ENCODE measurements at regions not wholly inside any gene's neighbourhood (a gene's known extent, or its start where the extent isn't known, plus 50 kb on each side); places are given as distances from the start of the nearest gene placed in this dataset.

DNA sequence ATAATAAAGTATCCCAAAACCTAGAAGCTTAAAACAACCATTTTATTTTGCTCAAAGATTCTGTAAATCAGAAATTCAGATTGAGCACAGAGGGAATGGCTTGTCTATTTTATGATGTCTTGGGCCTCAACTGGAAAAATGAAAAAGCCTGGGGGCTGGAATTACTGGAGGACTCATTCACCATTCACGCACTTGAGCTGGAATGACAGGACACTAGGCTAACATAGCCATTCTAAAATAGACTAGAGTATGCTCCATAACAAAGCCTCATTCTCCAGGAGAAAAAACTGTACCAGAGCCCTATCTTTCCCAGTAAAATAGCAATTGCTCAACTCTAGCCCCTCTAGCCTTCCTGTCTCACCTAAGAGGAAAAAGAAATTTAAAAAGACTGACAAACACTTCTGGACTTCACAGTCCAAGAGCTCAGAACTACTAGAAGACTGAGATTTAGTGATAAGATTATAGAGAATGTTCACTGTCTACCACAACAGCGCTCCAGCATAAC lies 145.4 kb upstream of the BTBD3 start:
- Histone ChIP-seq H3K4me2 (ENCODE audit: low read length) (no peak overlapping the region), H3K9me3 (ENCODE audit: control insufficient read depth in 1 of 2, insufficient read depth in 1 of 2, low read depth in 1 of 2, low read length in 2 of 2) (no peaks in the 10 kb centered on the region), H3K27ac (ENCODE audit: low read depth, low read length) (no peak overlapping the region), H3K27me3 (ENCODE audit: insufficient read depth, low read length) (0 out of 2 replicates have a peak, but pooled peaks cover 4% of the 10 kb centered on the region), H4K20me1 (ENCODE audit: insufficient read depth) (no peaks in the 10 kb centered on the region), H3K9ac (ENCODE audit: low read length) (no peak overlapping the region), H3K36me3 (ENCODE audit: control insufficient read depth in 1 of 2, insufficient read depth in 2 of 2, low read length in 2 of 2) (no peaks in the 10 kb centered on the region), H3K4me1 (ENCODE audit: control insufficient read depth in 1 of 2, insufficient read depth in 2 of 2, low read length in 2 of 2) (no peaks in the 10 kb centered on the region), H3K4me3 (replicated peaks in 1 of 2; ENCODE audit: low read depth in 1 of 2, low read length in 2 of 2) (no peak overlapping the region), H3K9me2 (ENCODE audit: insufficient read depth) (no peaks in the 10 kb centered on the region), H2AFZ (ENCODE audit: low read depth, low read length, poor library complexity, severe bottlenecking) (no peak overlapping the region), H3K79me2 (ENCODE audit: insufficient read depth, low read length) (no peaks in the 10 kb centered on the region)
- ATAC-seq (no peak), DNase-seq (ENCODE audit: low read depth, low spot score) (no peak)
- TF ChIP-seq, protein P1, sequence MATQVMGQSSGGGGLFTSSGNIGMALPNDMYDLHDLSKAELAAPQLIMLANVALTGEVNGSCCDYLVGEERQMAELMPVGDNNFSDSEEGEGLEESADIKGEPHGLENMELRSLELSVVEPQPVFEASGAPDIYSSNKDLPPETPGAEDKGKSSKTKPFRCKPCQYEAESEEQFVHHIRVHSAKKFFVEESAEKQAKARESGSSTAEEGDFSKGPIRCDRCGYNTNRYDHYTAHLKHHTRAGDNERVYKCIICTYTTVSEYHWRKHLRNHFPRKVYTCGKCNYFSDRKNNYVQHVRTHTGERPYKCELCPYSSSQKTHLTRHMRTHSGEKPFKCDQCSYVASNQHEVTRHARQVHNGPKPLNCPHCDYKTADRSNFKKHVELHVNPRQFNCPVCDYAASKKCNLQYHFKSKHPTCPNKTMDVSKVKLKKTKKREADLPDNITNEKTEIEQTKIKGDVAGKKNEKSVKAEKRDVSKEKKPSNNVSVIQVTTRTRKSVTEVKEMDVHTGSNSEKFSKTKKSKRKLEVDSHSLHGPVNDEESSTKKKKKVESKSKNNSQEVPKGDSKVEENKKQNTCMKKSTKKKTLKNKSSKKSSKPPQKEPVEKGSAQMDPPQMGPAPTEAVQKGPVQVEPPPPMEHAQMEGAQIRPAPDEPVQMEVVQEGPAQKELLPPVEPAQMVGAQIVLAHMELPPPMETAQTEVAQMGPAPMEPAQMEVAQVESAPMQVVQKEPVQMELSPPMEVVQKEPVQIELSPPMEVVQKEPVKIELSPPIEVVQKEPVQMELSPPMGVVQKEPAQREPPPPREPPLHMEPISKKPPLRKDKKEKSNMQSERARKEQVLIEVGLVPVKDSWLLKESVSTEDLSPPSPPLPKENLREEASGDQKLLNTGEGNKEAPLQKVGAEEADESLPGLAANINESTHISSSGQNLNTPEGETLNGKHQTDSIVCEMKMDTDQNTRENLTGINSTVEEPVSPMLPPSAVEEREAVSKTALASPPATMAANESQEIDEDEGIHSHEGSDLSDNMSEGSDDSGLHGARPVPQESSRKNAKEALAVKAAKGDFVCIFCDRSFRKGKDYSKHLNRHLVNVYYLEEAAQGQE (IDR thresholded peaks at IDR 0.05; ENCODE audit: low read depth): no peak
- TF ChIP-seq CEBPB (IDR thresholded peaks at IDR 0.05; ENCODE audit: low read depth) (no peak), FOSL1 (IDR thresholded peaks at IDR 0.05; ENCODE audit: low read depth) (no peak), SIN3A (IDR thresholded peaks at IDR 0.05; ENCODE audit: low read depth) (no peak)
- intact Hi-C loops (cut with micrococcal nuclease): no loop called here
- ChIA-PET CTCF (no interaction called here), POLR2A (no interaction called here), RAD21 (ENCODE audit: low non-redundant PET in 1 of 2, low total read pairs in 2 of 2, uncharacterized antibody in 2 of 2, unreplicated experiment in 2 of 2) (no interaction called here)
- BruUV-seq (replicated peaks): no TSS peak

DNA sequence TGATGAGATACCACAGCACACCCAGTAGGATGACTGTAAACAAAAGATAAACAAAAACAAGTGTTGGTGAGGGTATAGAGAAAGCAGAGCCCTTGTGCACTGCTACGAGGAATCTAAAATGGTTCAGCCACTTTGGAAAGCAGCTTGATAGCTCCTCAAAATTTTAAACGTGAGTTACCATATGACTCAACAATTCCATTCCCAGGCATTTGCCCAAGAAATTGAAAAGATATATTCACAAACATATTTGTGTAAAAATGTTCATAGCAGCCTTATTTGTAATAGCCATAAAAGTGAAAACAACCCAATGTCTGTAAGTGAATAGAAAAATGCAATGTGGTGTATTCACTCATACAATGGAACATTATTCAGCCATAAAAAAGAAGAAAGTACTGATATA lies 141.0 kb upstream of the BTBD3 start:
- DNase-seq (ENCODE audit: low read depth, low spot score): no peak
- H3K9me3 ChIP-seq (ENCODE audit: control insufficient read depth in 1 of 2, insufficient read depth in 1 of 2, low read depth in 1 of 2, low read length in 2 of 2): no peaks in the 10 kb centered on the region
- no peak for ATAC-seq
- no peaks in the 10 kb centered on the region for H3K4me1 ChIP-seq (ENCODE audit: control insufficient read depth in 1 of 2, insufficient read depth in 2 of 2, low read length in 2 of 2)
- ChIA-PET POLR2A (no interaction called here), RAD21 (ENCODE audit: low non-redundant PET in 1 of 2, low total read pairs in 2 of 2, uncharacterized antibody in 2 of 2, unreplicated experiment in 2 of 2) (no interaction called here), CTCF (no interaction called here)
- intact Hi-C loops (cut with micrococcal nuclease): no loop called here
- no peaks in the 10 kb centered on the region for H3K27me3 ChIP-seq (ENCODE audit: insufficient read depth, low read length)
- H3K79me2 ChIP-seq (ENCODE audit: insufficient read depth, low read length): no peaks in the 10 kb centered on the region
- H2AFZ ChIP-seq (ENCODE audit: low read depth, low read length, poor library complexity, severe bottlenecking): no peak overlapping the region
- no TSS peak for BruUV-seq (replicated peaks)
- no peaks in the 10 kb centered on the region for H3K36me3 ChIP-seq (ENCODE audit: control insufficient read depth in 1 of 2, insufficient read depth in 2 of 2, low read length in 2 of 2)
- H3K9ac ChIP-seq (ENCODE audit: low read length): no peak overlapping the region
- H3K4me3 ChIP-seq (replicated peaks in 1 of 2; ENCODE audit: low read depth in 1 of 2, low read length in 2 of 2): no peak overlapping the region
- no peaks in the 10 kb centered on the region for H4K20me1 ChIP-seq (ENCODE audit: insufficient read depth)
- H3K4me2 ChIP-seq (ENCODE audit: low read length): no peak overlapping the region
- no peaks in the 10 kb centered on the region for H3K9me2 ChIP-seq (ENCODE audit: insufficient read depth)
- H3K27ac ChIP-seq (ENCODE audit: low read depth, low read length): no peak overlapping the region
- TF ChIP-seq CBX3 (IDR thresholded peaks at IDR 0.05; ENCODE audit: low read depth): no peak
- TF ChIP-seq EZH2 (IDR thresholded peaks at IDR 0.05): no peak
- TF ChIP-seq, protein P2, sequence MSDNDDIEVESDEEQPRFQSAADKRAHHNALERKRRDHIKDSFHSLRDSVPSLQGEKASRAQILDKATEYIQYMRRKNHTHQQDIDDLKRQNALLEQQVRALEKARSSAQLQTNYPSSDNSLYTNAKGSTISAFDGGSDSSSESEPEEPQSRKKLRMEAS (IDR thresholded peaks at IDR 0.05): no peak
- no peak for TF ChIP-seq SIN3A (IDR thresholded peaks at IDR 0.05; ENCODE audit: low read depth)
- no peak for TF ChIP-seq POLR2AphosphoS5 (IDR thresholded peaks at IDR 0.05; ENCODE audit: low read depth, low read length)
- TF ChIP-seq SRF (IDR thresholded peaks at IDR 0.05; ENCODE audit: low read depth): no peak
- TF ChIP-seq EZH2phosphoT487 (IDR thresholded peaks at IDR 0.05; ENCODE audit: borderline replicate concordance): no peak
- TF ChIP-seq CEBPB (IDR thresholded peaks at IDR 0.05; ENCODE audit: low read depth): no peak
- TF ChIP-seq POLR2A (IDR thresholded peaks at IDR 0.05; ENCODE audit: borderline replicate concordance, extremely low read depth, insufficient read depth, insufficient read length): no peak
- TF ChIP-seq ZBTB33 (IDR thresholded peaks at IDR 0.05; ENCODE audit: extremely low read depth, insufficient replicate concordance, low read length): no peak
- no peak for TF ChIP-seq YY1 (IDR thresholded peaks at IDR 0.05; ENCODE audit: extremely low read depth, insufficient replicate concordance, low read depth, low read length)
